ENCODE measurements at regions not wholly inside any gene's neighbourhood (a gene's known extent, or its start where the extent isn't known, plus 50 kb on each side); places are given as distances from the start of the nearest gene placed in this dataset.
"Not testable (repeated sequence)": the region's sequence is repeated elsewhere in the genome, so short reads cannot be mapped to it uniquely, and the experiment has no call there.

DNA sequence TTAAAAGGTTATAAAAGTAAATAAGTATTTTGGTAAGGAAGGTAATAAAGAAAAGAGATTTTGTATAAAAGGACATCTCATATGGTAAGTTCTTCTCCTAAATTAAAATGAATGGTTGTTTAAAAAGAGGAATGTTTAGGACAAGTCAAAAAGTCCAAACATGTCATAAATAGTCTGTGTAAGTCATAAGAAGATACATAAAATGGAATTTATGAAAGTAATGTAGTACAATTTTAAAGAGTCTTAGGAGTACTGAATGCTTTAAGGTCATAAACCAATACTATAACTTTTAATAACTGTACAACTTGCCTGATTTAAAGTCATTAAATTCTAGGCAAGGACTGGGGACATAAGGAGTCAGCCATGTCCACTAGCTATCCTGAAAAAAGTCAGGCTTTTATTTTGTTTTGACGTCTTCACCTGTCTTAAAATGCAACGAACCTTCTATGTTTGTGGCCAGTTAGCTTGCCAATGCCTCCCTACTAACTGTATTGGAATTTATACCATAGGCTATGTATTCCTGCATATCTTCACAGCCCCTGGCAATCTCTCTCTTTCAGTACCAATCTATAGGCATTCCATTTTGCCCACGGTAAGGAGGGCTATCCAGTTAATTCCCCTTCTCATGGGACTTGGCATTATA lies 312.3 kb upstream of the LRRTM4 start:
- DNase-seq: no peak

- no peak for DNase-seq
Observed at GRCh38 chr2:77838441-77838840, 316.3 kb upstream of the LRRTM4 start.

GRCh38 chr2:77839102-77839501 lies 316.9 kb upstream of the LRRTM4 start:
- DNase-seq: no peak

DNA sequence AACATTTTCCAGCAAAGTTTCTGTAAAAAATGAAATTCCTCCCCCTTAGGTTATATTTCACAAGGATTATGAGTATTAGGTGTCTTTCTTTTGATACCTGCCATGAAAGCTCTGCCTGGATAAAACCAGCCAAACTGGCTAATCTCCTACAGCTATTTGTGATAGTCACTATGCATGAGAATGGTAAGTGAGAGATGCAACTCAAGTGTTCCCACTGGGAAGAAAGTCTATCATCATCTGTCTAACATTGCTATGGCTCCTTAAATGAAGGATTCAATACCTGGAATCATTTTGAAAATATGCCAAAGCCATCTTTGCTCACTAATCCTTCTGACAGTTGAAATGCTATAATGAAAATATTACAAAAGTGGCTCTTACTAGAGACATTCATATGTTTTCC lies 339.9 kb upstream of the LRRTM4 start:
- no peak for DNase-seq

DNA sequence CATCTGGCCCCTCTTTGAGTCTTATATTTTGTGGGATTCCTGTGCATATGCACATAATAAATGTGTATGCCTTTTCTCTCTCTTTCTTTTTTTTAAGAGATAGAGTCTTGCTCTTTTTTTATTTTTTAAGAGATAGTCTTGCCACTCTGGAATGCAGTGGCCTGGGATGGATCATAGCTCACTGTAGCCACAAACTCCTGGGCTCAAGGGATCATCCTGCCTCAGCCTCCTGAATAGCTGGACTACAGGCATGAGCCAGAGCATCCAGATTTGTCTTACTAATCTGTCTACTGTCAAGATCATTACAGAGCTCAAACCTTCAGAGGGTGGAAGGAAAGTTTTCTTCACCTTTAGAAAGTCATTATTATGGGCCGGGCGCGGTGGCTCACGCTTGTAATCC lies 342.2 kb upstream of the LRRTM4 start:
- DNase-seq: no peak

DNA sequence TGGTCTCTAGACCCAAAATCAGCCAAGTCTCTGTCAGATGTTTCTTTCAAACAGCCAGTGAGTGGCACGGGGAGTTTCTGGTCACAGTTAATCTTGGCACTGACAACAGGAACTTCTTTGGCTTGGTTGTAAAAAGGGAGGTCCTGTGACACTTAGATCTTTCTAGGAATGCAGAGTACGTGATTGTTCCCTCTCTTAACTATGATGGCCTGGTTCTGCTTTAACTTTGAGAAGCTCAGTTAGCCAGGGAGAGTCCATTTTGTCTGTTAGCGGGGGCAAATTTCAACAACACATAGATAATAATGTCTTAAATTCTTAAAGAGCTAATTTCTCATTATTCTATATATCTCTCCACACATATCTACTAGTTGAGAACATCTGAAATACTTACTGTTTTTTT lies 344.5 kb upstream of the LRRTM4 start:
- no peak for DNase-seq

- no peak for DNase-seq
Observed at GRCh38 chr2:77867146-77867545, 345.0 kb upstream of the LRRTM4 start.

GRCh38 chr2:77873506-77873905 lies 351.3 kb upstream of the LRRTM4 start:
- DNase-seq: no peak

GRCh38 chr2:77900211-77900610 lies 378.0 kb upstream of the LRRTM4 start:
- not testable (repeated sequence) for DNase-seq

- no peak for DNase-seq
Observed at GRCh38 chr2:77910136-77910535, 388.0 kb upstream of the LRRTM4 start.

GRCh38 chr2:77920838-77921366 lies 398.7 kb upstream of the LRRTM4 start:
- DNase-seq: no peak

GRCh38 chr2:77922567-77922966 lies 400.4 kb upstream of the LRRTM4 start:
- DNase-seq: no peak

DNA sequence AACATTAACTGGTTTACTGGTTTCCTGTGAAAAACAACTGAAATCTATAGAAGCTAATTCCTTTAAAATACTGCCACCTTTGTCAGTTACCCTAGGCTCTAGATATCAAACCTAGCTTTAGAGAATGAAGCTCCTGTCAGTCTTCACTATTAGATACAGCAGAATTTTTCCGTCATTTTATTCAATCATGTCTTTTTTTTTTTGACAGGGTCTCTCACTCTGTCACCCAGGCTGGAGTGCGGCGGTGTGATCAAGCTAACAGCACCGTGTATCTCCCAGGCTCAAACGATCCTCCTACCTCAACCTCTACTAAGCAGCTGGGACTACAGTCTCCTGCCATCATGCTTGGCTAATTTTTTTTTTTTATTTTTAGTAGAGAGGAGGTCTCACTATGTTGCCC lies 415.2 kb upstream of the LRRTM4 start:
- no peak for DNase-seq

DNA sequence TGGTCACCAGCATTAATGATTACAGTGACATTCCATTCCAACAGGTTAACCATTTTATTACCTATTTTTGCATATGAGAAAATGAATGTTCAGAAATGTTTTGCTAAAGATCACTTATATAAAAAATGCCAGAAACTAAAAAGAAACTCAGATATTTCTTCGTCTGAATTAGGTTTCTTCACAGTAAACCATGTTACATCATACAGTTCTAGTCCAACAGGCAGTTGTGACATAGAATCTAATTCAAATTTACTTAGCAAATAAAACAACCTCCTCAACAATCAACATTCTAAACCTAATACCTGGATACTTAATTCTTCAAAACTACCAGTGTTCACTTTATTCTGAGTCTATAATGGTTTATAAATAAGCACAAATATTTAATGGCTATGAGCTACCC lies 416.3 kb upstream of the LRRTM4 start:
- no peak for DNase-seq

- DNase-seq: no peak
Observed at GRCh38 chr2:77939370-77939769, 417.2 kb upstream of the LRRTM4 start.

DNA sequence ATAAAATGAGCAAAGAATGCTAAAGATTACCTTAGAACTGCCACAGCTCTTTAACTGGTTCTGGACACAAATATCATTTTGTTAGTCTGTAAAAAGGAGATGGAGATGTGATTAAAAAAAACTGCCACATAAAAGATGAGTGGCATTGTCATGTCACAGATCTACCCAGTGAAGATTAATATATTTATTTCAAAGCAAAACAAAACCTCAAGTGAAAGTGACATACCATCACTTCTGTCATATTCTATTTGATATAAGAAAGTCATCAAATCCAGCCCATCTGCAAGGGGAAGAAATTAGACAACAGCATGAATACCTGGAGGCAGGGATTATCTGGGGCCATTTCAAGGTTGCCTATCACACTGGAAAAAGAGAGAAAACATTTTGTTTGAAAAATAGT lies 417.6 kb upstream of the LRRTM4 start:
- no peak for DNase-seq

DNA sequence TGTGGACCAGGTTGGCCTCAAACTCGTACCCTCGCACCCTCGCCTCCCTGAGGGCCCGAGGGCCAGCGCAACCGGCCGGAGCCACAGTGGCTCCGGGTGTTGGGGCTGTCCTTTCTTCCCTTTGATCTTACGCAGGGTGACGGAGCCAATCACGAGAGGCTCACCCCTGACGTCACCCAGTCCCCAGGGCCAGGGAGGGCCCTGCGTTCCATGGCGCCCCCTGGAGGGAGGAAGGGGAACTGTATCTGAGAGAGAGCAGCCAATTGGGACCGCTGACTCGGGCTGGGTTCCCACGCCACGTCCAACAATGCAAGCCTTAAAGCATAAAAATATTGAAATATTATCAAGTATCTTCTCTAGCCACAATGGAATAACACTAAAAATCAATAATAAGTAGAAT lies 432.8 kb upstream of the LRRTM4 start:
- DNase-seq: no peak

GRCh38 chr2:77962943-77963342 lies 440.8 kb upstream of the LRRTM4 start:
- no peak for DNase-seq

DNA sequence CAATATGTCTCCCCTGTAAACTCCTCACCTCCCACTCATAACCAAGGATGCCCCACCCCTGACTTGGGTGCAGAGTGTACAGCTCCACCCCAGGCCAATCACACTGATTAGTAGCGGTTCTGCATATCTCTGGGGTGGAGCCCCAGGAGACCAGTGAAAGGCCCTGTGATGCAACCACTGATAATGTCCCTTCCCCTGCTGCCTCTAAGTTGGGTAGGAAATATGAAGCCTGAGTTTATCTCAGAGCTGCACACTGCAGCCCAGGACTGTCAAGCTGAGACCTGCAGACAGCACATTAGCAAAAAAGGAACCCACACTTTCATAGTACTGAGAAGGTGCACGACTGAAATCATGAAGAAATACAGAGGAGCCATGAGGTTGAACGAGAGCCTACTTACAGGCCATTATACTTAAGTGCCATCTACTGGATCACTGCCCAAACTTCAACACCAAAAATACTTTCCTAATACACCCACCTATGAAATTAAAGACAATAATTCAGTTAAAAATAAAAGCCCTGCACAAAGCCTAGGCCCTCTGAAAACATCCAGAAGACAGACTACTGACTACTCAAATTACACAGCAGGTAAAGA lies 455.4 kb upstream of the LRRTM4 start:
- DNase-seq: no peak

GRCh38 chr2:77995161-77995560 lies 473.0 kb upstream of the LRRTM4 start:
- no peak for DNase-seq

GRCh38 chr2:77999376-77999775 lies 477.2 kb upstream of the LRRTM4 start:
- DNase-seq: no peak

DNA sequence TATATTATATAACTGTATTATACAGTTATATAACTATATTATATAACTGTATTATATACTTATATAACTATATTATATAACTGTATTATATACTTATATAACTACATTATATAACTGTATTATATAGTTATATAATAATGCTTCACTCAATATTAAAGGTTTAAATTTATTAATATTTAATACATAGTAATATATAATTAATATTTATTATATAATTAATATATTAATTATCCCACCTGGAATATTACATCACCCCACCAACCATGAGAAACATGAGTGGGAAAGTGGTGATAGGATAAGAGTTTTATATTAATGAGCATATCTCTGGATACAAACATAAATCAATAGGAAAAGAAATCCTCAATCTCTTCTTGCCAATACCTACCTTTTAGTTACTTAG lies 487.1 kb upstream of the LRRTM4 start:
- DNase-seq: no peak

GRCh38 chr2:78011251-78011650 lies 489.1 kb upstream of the LRRTM4 start:
- no peak for DNase-seq
